ENCODE measurements at regions not wholly inside any gene's neighbourhood (a gene's known extent, or its start where the extent isn't known, plus 50 kb on each side); places are given as distances from the start of the nearest gene placed in this dataset.

- H3K36me3 ChIP-seq, result no peaks in the 10 kb centered on the region
- no peaks in the 10 kb centered on the region for H3K9me3 ChIP-seq
- TF ChIP-seq CTCF (IDR thresholded peaks at IDR 0.05), result no peak
- no peak overlapping the region for H3K4me3 ChIP-seq
- DNase-seq (ENCODE audit: low spot score in 2 of 2), result no peak
- no peaks in the 10 kb centered on the region for H3K27me3 ChIP-seq
- intact Hi-C loops (cut with DNase I), result no loop called here
- H3K27ac ChIP-seq, result no peak overlapping the region
- no peaks in the 10 kb centered on the region for H3K4me1 ChIP-seq
Measured at GRCh38 chr2:209191139-209191538, 232.7 kb upstream of the MAP2 start.

GRCh38 chr2:209194717-209195116 is 229.1 kb upstream of the MAP2 start:
- DNase-seq (ENCODE audit: low spot score in 2 of 2), result no peak

GRCh38 chr2:209208211-209208610 is 215.6 kb upstream of the MAP2 start:
- peak in 1 of 3 experiments; percentile 26 for TF ChIP-seq CTCF (IDR thresholded peaks at IDR 0.05)
- intact Hi-C loops (cut with DNase I), result no loop called here
- H3K27ac ChIP-seq, result no peak overlapping the region
- no peaks in the 10 kb centered on the region for H3K9me3 ChIP-seq
- no peaks in the 10 kb centered on the region for H3K4me1 ChIP-seq
- no peak overlapping the region for H3K4me3 ChIP-seq
- H3K36me3 ChIP-seq, result no peaks in the 10 kb centered on the region
- no peaks in the 10 kb centered on the region for H3K27me3 ChIP-seq
- no peak for DNase-seq (ENCODE audit: low spot score in 2 of 2)

More at GRCh38 chr2:209194717-209195116, 229.1 kb upstream of the MAP2 start:
- intact Hi-C loops (cut with DNase I), result no loop called here
- Histone ChIP-seq H3K36me3 (no peaks in the 10 kb centered on the region), H3K4me3 (no peak overlapping the region), H3K27me3 (no peaks in the 10 kb centered on the region), H3K9me3 (no peaks in the 10 kb centered on the region), H3K27ac (no peak overlapping the region), H3K4me1 (no peaks in the 10 kb centered on the region)
- no peak for TF ChIP-seq CTCF (IDR thresholded peaks at IDR 0.05)

- Histone ChIP-seq H3K4me3 (no peak overlapping the region), H3K4me1 (no peaks in the 10 kb centered on the region), H3K27me3 (no peaks in the 10 kb centered on the region), H3K27ac (no peak overlapping the region), H3K9me3 (no peaks in the 10 kb centered on the region), H3K36me3 (no peaks in the 10 kb centered on the region)
- no peak for TF ChIP-seq CTCF (IDR thresholded peaks at IDR 0.05)
- intact Hi-C loops (cut with DNase I), result no loop called here
- DNase-seq (ENCODE audit: low spot score in 2 of 2), result no peak
Measured at GRCh38 chr2:209209943-209210342, 213.9 kb upstream of the MAP2 start.

GRCh38 chr2:209230560-209230959 is 193.3 kb upstream of the MAP2 start:
- H3K27me3 ChIP-seq, result no peaks in the 10 kb centered on the region
- no peak for TF ChIP-seq CTCF (IDR thresholded peaks at IDR 0.05)
- H3K4me1 ChIP-seq, result no peaks in the 10 kb centered on the region
- DNase-seq (ENCODE audit: low spot score in 2 of 2), result no peak
- H3K36me3 ChIP-seq, result no peaks in the 10 kb centered on the region
- no peaks in the 10 kb centered on the region for H3K9me3 ChIP-seq
- H3K27ac ChIP-seq, result no peak overlapping the region
- H3K4me3 ChIP-seq, result no peak overlapping the region
- intact Hi-C loops (cut with DNase I), result no loop called here

- intact Hi-C loops (cut with DNase I), result no loop called here
- Histone ChIP-seq H3K4me3 (no peak overlapping the region), H3K27ac (no peak overlapping the region), H3K4me1 (no peaks in the 10 kb centered on the region), H3K9me3 (peaks cover 0 to 8% of the 10 kb centered on the region in 2 donors), H3K36me3 (no peaks in the 10 kb centered on the region), H3K27me3 (no peaks in the 10 kb centered on the region)
- no peak for DNase-seq (ENCODE audit: low spot score in 2 of 2)
- TF ChIP-seq CTCF (IDR thresholded peaks at IDR 0.05), result no peak
Measured at GRCh38 chr2:209236377-209236776, 187.5 kb upstream of the MAP2 start.
